HEK293 (cell line): ENCODE measurements at regions not wholly inside any gene's neighbourhood (a gene's known extent, or its start where the extent isn't known, plus 50 kb on each side); places are given as distances from the start of the nearest gene placed in this dataset.

Source experiments
- CTCF ChIA-PET: fragments of 350-600 bp; formaldehyde crosslinking; extraction: SDS; loops from one replicate; lab custom pipeline; 2021; ENCODE audit warnings: antibody characterized with exemption; lab: Yijun Ruan, JAX
- POLR2A ChIA-PET: fragments of 300-600 bp; formaldehyde crosslinking; extraction: SDS; loops from one replicate; lab custom pipeline; 2020; ENCODE audit warnings: antibody characterized with exemption, inconsistent platforms; lab: Yijun Ruan, JAX
- H3K27ac ChIP-seq: fragments of 200-500 bp; sonication (Bioruptor generic); 2 replicates; pipeline ENCODE4 v1.5.1; 2014; ENCODE audit warnings: low read depth, low read length, control low read depth, inconsistent platforms; ENCODE audit errors: extremely low read depth
- H3K36me3 ChIP-seq, 2 experiments: fragments of 200-500 bp in 1 of 2; sonication (Bioruptor generic) in 1 of 2; 1 replicate in 1 of 2; 2 replicates in 1 of 2; pipeline ENCODE4 v1.5.1; 2014 to 2017; ENCODE audit warnings: inconsistent platforms in 2 of 2, low read length in 2 of 2; ENCODE audit not compliant: control insufficient read depth in 2 of 2, insufficient read depth in 1 of 2
- H3K4me1 ChIP-seq: fragments of 200-500 bp; sonication (Bioruptor generic); 2 replicates; pipeline ENCODE4 v1.5.1; 2014; ENCODE audit warnings: mild to moderate bottlenecking, low read length, inconsistent platforms; ENCODE audit not compliant: control insufficient read depth, insufficient read depth
- H3K4me3 ChIP-seq: 2 replicates; pipeline ENCODE4 v1.5.1; 2011; ENCODE audit warnings: low read depth, mild to moderate bottlenecking, control low read depth, low read length, moderate library complexity
- H3K9me3 ChIP-seq: fragments of 200-500 bp; sonication (Bioruptor generic); 2 replicates; pipeline ENCODE4 v1.5.1; 2014; ENCODE audit warnings: low read depth, low read length, inconsistent platforms; ENCODE audit not compliant: control insufficient read depth, insufficient read depth
- ATF2 ChIP-seq: fragments of 450-650 bp; formaldehyde crosslinking; IDR thresholded peaks from 2 replicates; pipeline ENCODE4 v1.5.1; 2016; ENCODE audit warnings: missing biosample characterization, missing genetic modification characterization, low read depth
- KLF1 ChIP-seq: fragments of 450-650 bp; formaldehyde crosslinking; IDR thresholded peaks from 2 replicates; pipeline ENCODE4 v1.5.1; 2016; ENCODE audit warnings: missing biosample characterization, missing genetic modification characterization
- PATZ1 ChIP-seq: fragments of 450-650 bp; formaldehyde crosslinking; IDR thresholded peaks from 2 replicates; pipeline ENCODE4 v1.5.1; 2016; ENCODE audit warnings: missing biosample characterization, missing genetic modification characterization
- PRDM10 ChIP-seq: fragments of 450-650 bp; formaldehyde crosslinking; IDR thresholded peaks from 2 replicates; pipeline ENCODE4 v1.5.1; 2016; ENCODE audit warnings: missing biosample characterization, missing genetic modification characterization
- SCRT1 ChIP-seq: fragments of 450-650 bp; formaldehyde crosslinking; IDR thresholded peaks from 2 replicates; pipeline ENCODE4 v1.5.1; 2016; ENCODE audit warnings: missing biosample characterization, missing genetic modification characterization, borderline replicate concordance
- SP7 ChIP-seq: fragments of 450-650 bp; formaldehyde crosslinking; IDR thresholded peaks from 2 replicates; pipeline ENCODE4 v1.5.1; 2016; ENCODE audit warnings: missing biosample characterization, missing genetic modification characterization
- WT1 ChIP-seq: fragments of 450-650 bp; formaldehyde crosslinking; IDR thresholded peaks from 2 replicates; pipeline ENCODE4 v1.5.1; 2016; ENCODE audit warnings: missing biosample characterization, missing genetic modification characterization
- ZBTB11 ChIP-seq: fragments of 450-650 bp; formaldehyde crosslinking; conservative IDR thresholded peaks from 2 replicates; pipeline ENCODE4 v1.5.1; 2016; ENCODE audit warnings: low read depth, missing biosample characterization, missing genetic modification characterization
- ZNF132 ChIP-seq: fragments of 450-650 bp; formaldehyde crosslinking; IDR thresholded peaks from 2 replicates; pipeline ENCODE4 v1.5.1; 2017; ENCODE audit warnings: missing biosample characterization, missing genetic modification characterization, borderline replicate concordance
- ZNF175 ChIP-seq: fragments of 450-650 bp; formaldehyde crosslinking; IDR thresholded peaks from 2 replicates; pipeline ENCODE4 v1.5.1; 2016; ENCODE audit warnings: missing biosample characterization, missing genetic modification characterization
- ZNF223 ChIP-seq: fragments of 450-650 bp; formaldehyde crosslinking; IDR thresholded peaks from 2 replicates; pipeline ENCODE4 v1.5.1; 2016; ENCODE audit warnings: missing biosample characterization, missing genetic modification characterization
- ZNF23 ChIP-seq: fragments of 450-650 bp; formaldehyde crosslinking; IDR thresholded peaks from 2 replicates; pipeline ENCODE4 v1.5.1; 2016; ENCODE audit warnings: missing biosample characterization, missing genetic modification characterization, borderline replicate concordance
- ZNF280C ChIP-seq: fragments of 450-650 bp; formaldehyde crosslinking; IDR thresholded peaks from 2 replicates; pipeline ENCODE4 v1.5.1; 2016; ENCODE audit warnings: missing biosample characterization, missing genetic modification characterization
- ZNF335 ChIP-seq: fragments of 450-650 bp; formaldehyde crosslinking; conservative IDR thresholded peaks from 2 replicates; pipeline ENCODE4 v1.5.1; 2016; ENCODE audit warnings: missing biosample characterization, missing genetic modification characterization
- ZNF362 ChIP-seq: fragments of 450-650 bp; formaldehyde crosslinking; IDR thresholded peaks from 2 replicates; pipeline ENCODE4 v1.5.1; 2016; ENCODE audit warnings: missing biosample characterization, missing genetic modification characterization
- ZNF426 ChIP-seq: fragments of 450-650 bp; formaldehyde crosslinking; IDR thresholded peaks from 2 replicates; pipeline ENCODE4 v1.5.1; 2017; ENCODE audit warnings: missing biosample characterization, missing genetic modification characterization, mild to moderate bottlenecking, inconsistent platforms, moderate library complexity
- ZNF585B ChIP-seq: fragments of 450-650 bp; formaldehyde crosslinking; IDR thresholded peaks from 2 replicates; pipeline ENCODE4 v1.5.1; 2016; ENCODE audit warnings: missing biosample characterization, missing genetic modification characterization
- ZNF670 ChIP-seq: fragments of 450-650 bp; formaldehyde crosslinking; IDR thresholded peaks from 2 replicates; pipeline ENCODE4 v1.5.1; 2016; ENCODE audit warnings: missing biosample characterization, missing genetic modification characterization, low read depth

GRCh38 chr9:109855540-109855939 lies 75.5 kb downstream of the PALM2AKAP2 start:
- H3K4me3 ChIP-seq: no peak overlapping the region
- ChIA-PET POLR2A (no interaction called here), CTCF (interaction anchor here (0.7 to 1.8 kb wide), 2 partner anchors 40 to 415 kb away, joined by 3 to 4 read pairs; no protein-coding TSS in a partner anchor)
- H3K4me1 ChIP-seq: no peaks in the 10 kb centered on the region
- H3K36me3 ChIP-seq: no peaks in the 10 kb centered on the region
- no peak overlapping the region for H3K27ac ChIP-seq
- H3K9me3 ChIP-seq: no peaks in the 10 kb centered on the region
- TF ChIP-seq SP7 (tag by site-specific recombination): no peak
- no peak for TF ChIP-seq WT1
- TF ChIP-seq ZNF223 (tag by site-specific recombination): no peak
- no peak for TF ChIP-seq ZNF426
- TF ChIP-seq ZNF585B (tag by site-specific recombination): no peak
- no peak for TF ChIP-seq ZBTB11 (tag by site-specific recombination)
- no peak for TF ChIP-seq ZNF23 (tag by site-specific recombination)
- no peak for TF ChIP-seq ZNF362 (tag by site-specific recombination)
- TF ChIP-seq PRDM10: no peak
- no peak for TF ChIP-seq ZNF670
- TF ChIP-seq ZNF175 (tag by site-specific recombination): no peak

GRCh38 chr9:109856785-109857184 lies 76.8 kb downstream of the PALM2AKAP2 start:
- TF ChIP-seq ATF2 (tag by site-specific recombination) (no peak), ZNF132 (tag by site-specific recombination) (no peak), ZNF280C (tag by site-specific recombination) (no peak), KLF1 (tag by site-specific recombination) (no peak), PATZ1 (tag by site-specific recombination) (no peak), ZNF335 (tag by site-specific recombination) (no peak), SCRT1 (no peak)
- no peak overlapping the region for H3K4me3 ChIP-seq
- ChIA-PET CTCF (interaction anchor here (1.2 to 1.8 kb wide), 2 partner anchors 41 to 47 kb away, joined by 3 to 4 read pairs; no protein-coding TSS in a partner anchor), POLR2A (no interaction called here)
- no peaks in the 10 kb centered on the region for H3K9me3 ChIP-seq
- no peaks in the 10 kb centered on the region for H3K4me1 ChIP-seq
- H3K36me3 ChIP-seq: no peaks in the 10 kb centered on the region
- no peak overlapping the region for H3K27ac ChIP-seq
